ENCODE measurements at regions not wholly inside any gene's neighbourhood (a gene's known extent, or its start where the extent isn't known, plus 50 kb on each side); places are given as distances from the start of the nearest gene placed in this dataset.

DNA sequence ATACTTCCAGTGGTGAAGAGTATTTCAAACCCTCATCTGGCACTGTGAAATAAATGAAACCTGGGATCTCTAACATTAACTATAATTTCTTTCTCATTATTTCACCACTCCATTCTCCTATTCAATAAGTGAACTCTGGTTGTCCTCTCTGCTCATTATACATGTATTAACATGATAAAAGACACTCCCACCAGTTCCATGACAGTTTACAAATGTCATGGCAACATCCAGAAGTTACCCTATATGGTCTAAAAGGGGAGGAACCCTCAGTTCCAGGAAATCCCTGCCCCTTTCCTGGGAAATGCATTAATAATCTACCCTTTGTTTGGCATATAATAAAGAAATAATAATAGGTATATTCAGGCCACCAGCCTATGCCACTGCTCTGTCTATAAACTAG lies 62.7 kb upstream of the BRINP3 start:
- Mint-ChIP-seq H3K27me3 (no peaks in the 10 kb centered on the region), H3K27ac (no peak overlapping the region), H3K4me3 (no peak overlapping the region), H3K9me3 (peaks cover 3% of the 10 kb centered on the region), H3K4me1 (no peaks in the 10 kb centered on the region), H3K36me3 (no peaks in the 10 kb centered on the region)
- no peak for ATAC-seq

DNA sequence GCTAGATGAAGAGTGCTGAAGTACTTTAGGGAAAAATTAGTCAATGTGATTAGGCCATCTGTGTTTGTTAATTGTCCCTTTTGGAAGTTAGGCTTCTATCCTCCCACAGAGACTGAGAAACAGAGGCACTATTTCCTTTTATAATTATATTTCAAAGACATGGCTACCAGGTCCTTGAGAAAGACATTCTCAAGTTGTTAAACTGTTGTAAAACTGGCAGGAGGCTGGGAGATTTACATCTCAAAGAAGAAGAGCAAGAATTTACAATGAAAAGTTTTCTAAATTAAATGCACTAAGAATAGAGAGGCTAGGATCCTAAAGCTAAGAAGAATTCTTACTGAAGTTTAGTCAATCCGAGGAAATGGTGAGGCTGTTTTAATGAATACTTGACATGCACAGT lies 74.0 kb upstream of the BRINP3 start:
- no peak overlapping the region for H3K4me3 Mint-ChIP-seq
- H3K9me3 Mint-ChIP-seq = peaks cover 8% of the 10 kb centered on the region

DNA sequence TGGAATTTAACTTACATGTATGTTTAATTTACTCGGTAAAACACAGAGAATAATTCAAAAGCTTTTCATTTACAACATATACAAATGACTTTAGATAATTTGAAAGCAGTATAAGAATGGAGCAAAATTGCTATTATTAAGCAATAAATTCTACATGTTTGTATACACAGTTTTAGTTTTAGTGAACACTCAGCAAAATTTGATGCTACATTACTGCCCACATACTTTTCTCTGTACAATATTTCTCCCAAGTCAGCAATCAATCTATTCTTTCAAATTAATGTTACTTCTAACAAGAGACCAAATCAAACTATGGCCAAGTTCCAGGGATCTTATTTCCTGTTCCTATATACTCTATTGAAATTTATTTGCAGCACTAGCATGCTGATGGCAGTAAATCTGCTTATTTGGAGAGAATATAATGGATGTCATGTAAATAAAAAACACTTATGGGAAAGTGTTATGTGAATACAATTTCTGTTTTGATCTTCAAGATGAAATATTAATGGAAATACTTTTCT lies 82.6 kb upstream of the BRINP3 start:
- no peaks in the 10 kb centered on the region for H3K27me3 Mint-ChIP-seq
- peaks cover 7% of the 10 kb centered on the region for H3K9me3 Mint-ChIP-seq
- no peaks in the 10 kb centered on the region for H3K36me3 Mint-ChIP-seq
- no peak overlapping the region for H3K4me3 Mint-ChIP-seq
- no peak overlapping the region for H3K27ac Mint-ChIP-seq
- no peak for ATAC-seq
- H3K4me1 Mint-ChIP-seq = no peaks in the 10 kb centered on the region

More for the DNA sequence above, 74.0 kb upstream of the BRINP3 start:
- H3K36me3 Mint-ChIP-seq = no peaks in the 10 kb centered on the region
- H3K27ac Mint-ChIP-seq = no peak overlapping the region
- H3K4me1 Mint-ChIP-seq = no peaks in the 10 kb centered on the region
- no peaks in the 10 kb centered on the region for H3K27me3 Mint-ChIP-seq
- no peak for ATAC-seq

DNA sequence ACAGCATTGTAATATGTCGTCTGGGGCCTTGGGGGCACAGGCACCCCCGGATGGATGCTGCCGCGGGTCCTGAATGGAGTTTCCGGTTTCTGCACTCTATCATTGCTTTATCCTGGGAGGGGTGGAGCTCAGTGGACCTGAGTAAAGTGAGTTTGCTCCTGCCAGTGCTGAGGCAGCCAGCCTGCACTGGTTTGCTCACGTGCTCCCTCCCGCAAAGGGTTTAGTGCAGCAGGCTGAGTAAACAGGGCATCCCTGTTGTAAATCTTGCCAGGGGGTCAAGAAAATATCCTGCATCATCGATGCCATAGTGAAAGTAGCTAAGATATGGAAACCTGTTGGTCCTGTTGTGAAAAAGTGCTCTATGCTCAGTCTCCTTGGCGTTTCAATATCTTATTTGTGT lies 85.6 kb upstream of the BRINP3 start:
- ATAC-seq = no peak
- H3K27me3 Mint-ChIP-seq = no peaks in the 10 kb centered on the region
- no peak overlapping the region for H3K4me3 Mint-ChIP-seq
- H3K27ac Mint-ChIP-seq = no peak overlapping the region
- H3K9me3 Mint-ChIP-seq = peaks cover 3% of the 10 kb centered on the region
- H3K4me1 Mint-ChIP-seq = no peaks in the 10 kb centered on the region
- H3K36me3 Mint-ChIP-seq = no peaks in the 10 kb centered on the region

DNA sequence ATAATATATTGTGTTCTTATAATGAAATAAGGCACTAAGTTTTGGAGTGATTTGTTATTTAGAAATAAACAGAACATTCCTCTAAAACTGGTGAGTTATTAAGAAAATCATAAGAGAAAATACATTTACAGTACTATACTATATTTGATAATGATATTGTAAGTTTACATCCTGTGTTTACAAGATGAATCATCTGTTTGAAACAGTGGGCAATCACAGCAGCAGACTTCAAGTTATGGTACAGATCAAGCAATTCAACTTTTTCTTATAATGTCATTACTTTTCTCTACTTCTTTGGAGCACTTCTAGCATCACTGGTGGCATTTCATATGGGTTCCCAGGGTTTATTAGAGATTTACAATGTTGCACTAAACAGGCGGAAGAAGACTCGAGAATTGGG lies 86.5 kb upstream of the BRINP3 start:
- Mint-ChIP-seq H3K27ac (no peak overlapping the region), H3K36me3 (no peaks in the 10 kb centered on the region), H3K4me3 (no peak overlapping the region), H3K27me3 (no peaks in the 10 kb centered on the region), H3K4me1 (no peaks in the 10 kb centered on the region), H3K9me3 (peaks cover 3% of the 10 kb centered on the region)
- ATAC-seq = no peak

DNA sequence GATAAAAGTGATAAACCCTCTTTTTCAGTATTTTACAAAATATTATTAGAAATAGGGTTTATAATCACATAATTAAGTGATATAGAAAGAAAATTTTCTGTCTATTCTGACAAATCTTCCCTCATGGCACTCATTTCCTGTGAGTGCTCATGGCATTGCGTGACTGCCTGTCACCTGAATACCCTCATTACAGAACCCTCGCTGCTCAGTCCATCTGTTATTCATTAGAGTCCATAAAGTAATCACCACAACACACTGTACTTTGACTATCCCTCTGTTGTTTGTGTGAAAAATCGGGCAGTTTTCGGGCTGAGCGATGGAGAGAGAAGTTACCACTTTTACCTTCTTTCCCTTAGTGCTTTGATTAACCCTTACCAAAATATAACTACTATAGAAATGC lies 100.4 kb upstream of the BRINP3 start:
- H3K4me1 Mint-ChIP-seq = no peaks in the 10 kb centered on the region
- H3K36me3 Mint-ChIP-seq = no peaks in the 10 kb centered on the region

DNA sequence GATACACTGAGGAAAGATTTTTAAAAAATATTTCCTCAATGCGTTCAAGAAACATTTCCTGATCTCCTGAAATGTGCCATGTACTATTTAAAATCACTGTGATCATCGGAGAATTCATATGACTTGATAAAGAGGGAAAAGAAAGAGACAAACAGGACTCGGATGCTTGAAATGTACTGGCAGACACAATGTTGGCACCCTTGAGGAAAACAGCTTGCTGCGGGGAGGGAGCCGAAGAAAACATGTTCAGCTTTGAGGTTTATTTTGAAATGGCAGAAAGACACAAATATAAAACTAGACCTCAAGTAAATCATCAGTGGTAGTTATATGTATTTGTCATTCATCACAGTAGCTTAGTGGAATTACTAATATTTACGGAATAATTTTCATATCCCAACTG lies 100.9 kb upstream of the BRINP3 start:
- Mint-ChIP-seq H3K27me3 (no peaks in the 10 kb centered on the region), H3K27ac (no peak overlapping the region), H3K4me3 (no peak overlapping the region), H3K9me3 (no peaks in the 10 kb centered on the region), H3K4me1 (no peaks in the 10 kb centered on the region), H3K36me3 (no peaks in the 10 kb centered on the region)
- ATAC-seq = no peak

More for the DNA sequence above, 100.4 kb upstream of the BRINP3 start:
- H3K9me3 Mint-ChIP-seq = no peaks in the 10 kb centered on the region
- no peak overlapping the region for H3K27ac Mint-ChIP-seq
- H3K4me3 Mint-ChIP-seq = no peak overlapping the region
- ATAC-seq = no peak
- no peaks in the 10 kb centered on the region for H3K27me3 Mint-ChIP-seq

DNA sequence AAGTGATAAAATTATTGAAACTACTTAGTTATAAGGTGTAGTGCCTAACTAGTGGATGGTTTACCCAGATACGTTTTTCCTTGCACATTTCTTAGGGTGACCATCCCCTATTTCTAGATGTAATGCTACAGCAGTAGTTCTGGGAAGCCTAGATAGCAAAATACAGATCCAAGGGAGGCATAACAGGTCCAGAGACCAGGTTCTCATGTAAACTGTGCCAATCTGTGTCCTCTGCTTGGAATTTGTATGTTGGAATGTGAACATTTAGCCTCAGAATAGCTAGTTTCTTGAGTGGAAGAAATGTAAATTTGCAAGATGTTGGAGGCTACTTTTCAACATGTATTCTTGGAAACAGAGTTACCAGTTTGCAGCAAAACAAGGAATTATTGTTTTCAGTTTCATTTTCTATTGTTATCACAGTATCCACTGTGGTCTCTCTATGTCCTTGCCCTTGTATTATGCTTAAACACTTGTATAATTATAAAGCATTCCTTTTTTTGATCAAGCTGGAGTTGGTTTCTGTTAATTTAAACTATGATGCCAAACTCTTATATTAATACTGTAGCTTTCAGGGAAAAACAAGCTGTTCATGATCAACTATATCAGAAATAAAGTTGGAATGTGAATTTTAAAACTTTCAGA lies 102.0 kb upstream of the BRINP3 start:
- Mint-ChIP-seq H3K27ac (no peak overlapping the region), H3K27me3 (no peaks in the 10 kb centered on the region), H3K9me3 (peaks cover 3% of the 10 kb centered on the region), H3K4me3 (no peak overlapping the region), H3K36me3 (no peaks in the 10 kb centered on the region), H3K4me1 (no peaks in the 10 kb centered on the region)
- no peak for ATAC-seq

DNA sequence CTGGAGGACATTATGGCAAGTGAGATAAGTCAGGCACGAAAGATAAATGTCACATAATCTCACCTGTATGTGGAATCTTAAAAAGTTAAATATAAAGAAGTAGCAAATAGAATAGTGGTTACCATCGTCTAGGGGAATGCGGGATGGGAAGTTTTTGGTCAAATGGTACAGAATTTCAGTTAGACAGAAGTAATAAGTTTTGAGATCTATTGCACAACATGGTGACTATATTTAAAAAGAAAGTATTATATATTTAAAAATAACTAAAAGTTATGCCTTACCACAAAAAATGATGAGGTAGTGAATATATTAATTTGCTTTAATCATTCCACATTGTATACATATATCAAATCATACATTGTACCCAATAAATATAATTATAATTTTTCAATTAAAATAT lies 106.2 kb upstream of the BRINP3 start:
- no peak overlapping the region for H3K27ac Mint-ChIP-seq
- H3K36me3 Mint-ChIP-seq = no peaks in the 10 kb centered on the region
- peaks cover 3% of the 10 kb centered on the region for H3K9me3 Mint-ChIP-seq

DNA sequence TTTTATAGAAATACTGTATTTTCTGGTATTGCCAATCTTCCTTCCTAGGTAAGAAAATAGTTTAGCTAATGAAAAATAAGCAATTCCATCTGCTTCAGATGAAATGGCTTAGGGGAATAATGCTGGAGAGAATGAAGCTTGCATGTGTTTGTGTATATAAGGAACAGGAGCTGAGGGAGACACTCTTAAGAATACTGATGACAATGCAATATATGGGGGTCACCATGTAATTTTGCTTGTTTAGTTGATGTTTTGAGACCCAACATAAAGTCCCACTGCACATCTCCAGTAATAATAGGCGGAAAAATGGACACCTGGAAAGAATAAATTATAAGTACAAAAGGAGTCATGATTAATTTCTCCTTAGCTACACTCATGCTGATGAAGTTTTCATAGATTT lies 110.8 kb upstream of the BRINP3 start:
- no peaks in the 10 kb centered on the region for H3K27me3 Mint-ChIP-seq
- H3K4me1 Mint-ChIP-seq = no peaks in the 10 kb centered on the region
- H3K36me3 Mint-ChIP-seq = no peaks in the 10 kb centered on the region
- no peak overlapping the region for H3K4me3 Mint-ChIP-seq
- peaks cover 6% of the 10 kb centered on the region for H3K9me3 Mint-ChIP-seq
- H3K27ac Mint-ChIP-seq = no peak overlapping the region
- ATAC-seq = no peak

More for the DNA sequence above, 106.2 kb upstream of the BRINP3 start:
- no peak overlapping the region for H3K4me3 Mint-ChIP-seq
- ATAC-seq = no peak
- H3K27me3 Mint-ChIP-seq = no peaks in the 10 kb centered on the region
- no peaks in the 10 kb centered on the region for H3K4me1 Mint-ChIP-seq

DNA sequence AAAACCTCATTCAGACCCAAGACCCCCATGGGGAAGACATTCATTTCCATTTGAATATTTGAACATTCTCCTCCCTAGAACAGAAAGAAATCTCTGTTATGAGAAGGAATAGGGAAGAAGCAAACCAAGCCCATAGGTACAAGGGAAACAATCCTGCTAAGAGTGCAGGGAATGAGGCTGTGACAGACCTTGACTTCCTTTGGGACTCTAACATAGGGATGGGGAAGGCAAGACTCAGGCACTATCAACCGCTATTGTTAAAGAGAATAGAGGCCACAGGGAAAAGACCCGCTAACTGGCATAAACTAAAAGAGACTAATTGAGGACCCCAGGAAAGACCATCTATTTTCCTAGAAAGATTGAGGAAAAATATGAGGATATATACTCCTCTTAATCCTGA lies 117.8 kb upstream of the BRINP3 start:
- ATAC-seq = no peak
- no peaks in the 10 kb centered on the region for H3K36me3 Mint-ChIP-seq
- H3K27ac Mint-ChIP-seq = no peak overlapping the region
- H3K4me1 Mint-ChIP-seq = no peaks in the 10 kb centered on the region
- peaks cover 3% of the 10 kb centered on the region for H3K9me3 Mint-ChIP-seq
- no peaks in the 10 kb centered on the region for H3K27me3 Mint-ChIP-seq
- no peak overlapping the region for H3K4me3 Mint-ChIP-seq

DNA sequence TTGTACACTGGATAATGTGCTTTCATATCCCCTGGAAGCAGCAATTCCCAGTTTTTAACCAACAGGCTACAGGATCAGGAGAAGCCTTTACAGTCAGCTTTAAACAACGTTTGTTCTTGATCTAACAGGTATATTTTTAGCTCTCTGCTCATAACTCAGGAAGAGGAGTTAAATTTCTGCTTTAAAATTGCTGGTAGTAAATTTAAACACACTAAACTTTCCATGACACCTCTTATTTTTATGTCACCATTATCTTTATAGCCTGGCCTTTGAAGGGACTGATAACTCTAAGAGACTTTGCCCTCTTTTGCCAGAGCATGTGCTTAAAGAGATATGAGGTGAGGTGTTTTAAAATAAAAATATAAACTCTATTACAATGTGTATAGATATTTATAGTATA lies 119.6 kb upstream of the BRINP3 start:
- no peaks in the 10 kb centered on the region for H3K4me1 Mint-ChIP-seq
- no peak for ATAC-seq
- H3K36me3 Mint-ChIP-seq = no peaks in the 10 kb centered on the region
- H3K4me3 Mint-ChIP-seq = no peak overlapping the region
- H3K9me3 Mint-ChIP-seq = peaks cover 3% of the 10 kb centered on the region
- no peaks in the 10 kb centered on the region for H3K27me3 Mint-ChIP-seq
- no peak overlapping the region for H3K27ac Mint-ChIP-seq

DNA sequence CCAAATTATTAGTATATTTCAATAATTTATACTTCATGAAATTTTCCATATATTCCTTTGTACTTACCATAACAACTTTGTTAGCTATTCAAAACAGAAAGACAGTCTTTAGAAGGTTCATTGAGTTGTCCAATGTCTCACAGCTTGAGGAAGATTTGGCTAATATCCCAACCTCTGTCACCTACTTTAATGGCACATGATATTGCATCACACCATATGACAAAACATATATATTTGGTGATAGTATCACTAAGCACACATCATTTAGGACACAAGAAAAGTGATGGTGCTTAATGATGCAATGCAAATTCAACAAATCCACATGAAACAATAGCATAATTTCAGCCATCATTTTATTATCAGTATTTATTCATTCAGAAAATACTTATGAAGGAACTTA lies 122.0 kb upstream of the BRINP3 start:
- Mint-ChIP-seq H3K36me3 (no peaks in the 10 kb centered on the region), H3K4me3 (no peak overlapping the region), H3K27me3 (no peaks in the 10 kb centered on the region), H3K9me3 (peaks cover 3% of the 10 kb centered on the region), H3K4me1 (no peaks in the 10 kb centered on the region), H3K27ac (no peak overlapping the region)
- no peak for ATAC-seq

DNA sequence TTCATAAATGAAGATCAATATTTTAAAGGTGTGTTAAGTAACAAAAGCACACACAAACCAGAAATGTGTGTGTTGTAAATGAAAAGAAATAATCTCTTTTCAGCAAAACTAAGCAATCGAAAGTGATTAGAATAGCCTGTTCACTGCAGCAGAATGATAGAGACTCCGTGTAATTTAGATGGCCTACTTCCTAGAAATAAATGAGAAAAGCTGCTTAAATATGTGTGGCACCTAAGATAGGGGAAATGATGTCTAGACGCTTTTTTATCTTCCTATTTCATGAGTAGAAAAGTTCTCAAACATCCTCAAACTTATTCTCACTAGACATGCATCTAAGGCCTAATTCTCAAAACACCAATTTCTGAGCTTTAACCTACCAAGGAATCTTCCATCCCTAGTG lies 124.7 kb upstream of the BRINP3 start:
- no peak for ATAC-seq
- no peaks in the 10 kb centered on the region for H3K36me3 Mint-ChIP-seq
- no peaks in the 10 kb centered on the region for H3K4me1 Mint-ChIP-seq
- no peak overlapping the region for H3K27ac Mint-ChIP-seq
- H3K9me3 Mint-ChIP-seq = peaks cover 3% of the 10 kb centered on the region
- H3K27me3 Mint-ChIP-seq = no peaks in the 10 kb centered on the region
- no peak overlapping the region for H3K4me3 Mint-ChIP-seq

DNA sequence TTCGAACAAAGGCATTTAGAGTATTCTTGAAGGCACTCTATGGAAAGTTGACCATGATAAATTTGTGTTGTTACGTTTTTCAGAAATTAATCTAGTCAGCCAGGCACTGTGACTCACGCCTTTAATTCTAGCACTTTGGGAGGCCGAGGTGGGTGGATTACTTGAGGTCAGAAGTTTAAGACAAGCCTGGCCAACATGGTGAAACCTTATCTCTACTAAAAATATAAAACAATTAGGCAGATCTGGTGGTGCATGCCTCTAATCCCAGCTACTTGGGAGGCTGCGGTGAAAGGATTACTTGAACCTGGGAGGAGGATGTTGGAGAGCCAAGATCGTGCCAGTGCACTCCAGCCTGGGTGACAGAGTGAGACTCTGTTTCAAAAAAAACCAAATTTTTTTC lies 130.6 kb upstream of the BRINP3 start:
- Mint-ChIP-seq H3K27ac (no peak overlapping the region), H3K4me3 (no peak overlapping the region), H3K27me3 (no peaks in the 10 kb centered on the region), H3K4me1 (no peaks in the 10 kb centered on the region), H3K36me3 (no peaks in the 10 kb centered on the region), H3K9me3 (no peaks in the 10 kb centered on the region)
- no peak for ATAC-seq

DNA sequence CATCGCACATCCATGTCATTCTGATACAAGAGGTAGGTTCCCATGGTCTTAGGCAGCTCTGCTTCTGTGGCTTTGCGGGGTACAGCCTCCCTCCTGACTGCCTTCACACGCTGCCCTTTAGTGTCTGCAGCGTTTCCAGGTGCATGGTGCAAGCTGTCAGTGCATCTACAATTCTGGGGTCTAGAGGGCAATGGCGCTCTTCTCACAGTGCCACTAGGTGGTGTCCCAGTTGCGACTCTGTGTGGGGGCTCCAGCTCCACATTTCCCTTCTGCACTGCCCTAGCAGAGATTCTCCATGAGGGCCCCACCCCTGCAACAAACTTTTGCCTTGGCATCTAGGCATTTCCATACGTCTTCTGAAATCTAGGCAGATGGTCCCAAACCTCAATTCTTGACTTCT lies 138.2 kb upstream of the BRINP3 start:
- H3K27me3 Mint-ChIP-seq = no peaks in the 10 kb centered on the region
- no peak overlapping the region for H3K27ac Mint-ChIP-seq
- ATAC-seq = no peak
- H3K4me1 Mint-ChIP-seq = no peaks in the 10 kb centered on the region
- no peak overlapping the region for H3K4me3 Mint-ChIP-seq
- H3K9me3 Mint-ChIP-seq = peaks cover 2% of the 10 kb centered on the region
- H3K36me3 Mint-ChIP-seq = no peaks in the 10 kb centered on the region

DNA sequence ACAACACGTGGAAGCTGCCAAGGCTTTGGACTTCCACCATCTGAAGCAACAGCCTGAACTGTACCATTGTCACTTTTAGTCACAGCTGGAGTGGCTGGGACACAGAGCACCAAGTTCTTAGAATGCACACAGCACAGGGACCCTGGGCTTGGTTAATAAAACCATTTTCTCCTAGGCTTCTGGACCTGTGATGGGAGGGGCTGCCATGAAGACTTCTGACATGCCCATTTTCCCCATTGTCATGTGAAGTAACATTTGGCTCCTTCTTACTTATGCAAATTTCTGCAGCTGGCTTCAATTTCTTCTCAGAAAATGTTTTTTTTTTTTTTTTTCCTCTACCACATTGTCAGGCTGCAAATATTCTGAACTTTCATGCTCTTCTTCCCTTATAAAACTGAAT lies 138.6 kb upstream of the BRINP3 start:
- ATAC-seq = no peak
- Mint-ChIP-seq H3K27me3 (no peaks in the 10 kb centered on the region), H3K27ac (no peak overlapping the region), H3K9me3 (peaks cover 2% of the 10 kb centered on the region), H3K36me3 (no peaks in the 10 kb centered on the region), H3K4me3 (no peak overlapping the region), H3K4me1 (no peaks in the 10 kb centered on the region)

Measured in stimulated activated memory B cell treated with anti-CD40 and anti-IgM and Interleukin-4, amounts not matched to agents 10 μg/mL and 1 μg/mL and 100 μg/mL, for 72 hours (primary cell).